BJ (cell line): ENCODE measurements at regions not wholly inside any gene's neighbourhood (a gene's known extent, or its start where the extent isn't known, plus 50 kb on each side); places are given as distances from the start of the nearest gene placed in this dataset.

Source experiments
- CTCF ChIA-PET: fragments of 350-600 bp; formaldehyde crosslinking; extraction: SDS; loops from one replicate; lab custom pipeline; 2021; ENCODE audit warnings: antibody characterized with exemption, inconsistent platforms; lab: Yijun Ruan, JAX
- POLR2A ChIA-PET: fragments of 300-600 bp; sonication (Branson Sonifier 250); formaldehyde crosslinking; extraction: SDS; loops from one replicate; lab custom pipeline; 2021; ENCODE audit warnings: antibody characterized with exemption; lab: Charles Lee
- DNase-seq: peaks from one replicate; pipeline ENCODE4 v3.0.0-alpha.2; 2011; ENCODE audit warnings: low read depth
- H3K27me3 ChIP-seq: 2 replicates; pipeline ENCODE4 v1.6.0; 2011; ENCODE audit warnings: low read length; ENCODE audit not compliant: control insufficient read depth, insufficient read depth
- H3K36me3 ChIP-seq: 2 replicates; pipeline ENCODE4 v1.5.1; 2011; ENCODE audit warnings: low read length; ENCODE audit not compliant: control insufficient read depth, insufficient read depth
- H3K4me3 ChIP-seq: 2 replicates; pipeline ENCODE4 v1.5.1; 2011; ENCODE audit warnings: low read depth, mild to moderate bottlenecking, control low read depth, low read length
- TF ChIP-seq, protein P1 (sequence below): IDR thresholded peaks from 2 replicates; pipeline ENCODE4 v1.5.1; 2011; ENCODE audit warnings: low read depth, mild to moderate bottlenecking, control low read depth, inconsistent platforms, low read length, moderate library complexity; ENCODE audit not compliant: insufficient read depth

DNA sequence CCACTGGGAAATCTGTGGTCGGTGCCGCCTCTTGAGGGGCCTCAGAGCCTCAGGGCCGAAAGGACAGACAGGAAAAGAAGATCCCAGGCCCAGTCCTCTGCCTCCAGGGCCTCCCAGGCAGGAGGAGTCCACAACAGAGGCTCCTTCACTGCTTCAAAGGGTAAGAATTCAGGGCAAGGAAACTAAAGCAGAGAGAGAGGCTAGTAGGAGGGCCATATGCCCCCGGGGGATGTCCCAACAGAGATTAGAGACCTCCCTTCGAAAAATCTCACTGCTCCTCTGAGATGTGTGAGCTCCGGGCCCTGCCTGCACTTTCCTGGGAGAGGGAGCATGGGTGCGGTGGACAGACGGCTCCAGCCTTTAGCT is 465.9 kb downstream of the NPHP4 start:
- POLR2A ChIA-PET: no interaction called here
- TF ChIP-seq, protein P1, sequence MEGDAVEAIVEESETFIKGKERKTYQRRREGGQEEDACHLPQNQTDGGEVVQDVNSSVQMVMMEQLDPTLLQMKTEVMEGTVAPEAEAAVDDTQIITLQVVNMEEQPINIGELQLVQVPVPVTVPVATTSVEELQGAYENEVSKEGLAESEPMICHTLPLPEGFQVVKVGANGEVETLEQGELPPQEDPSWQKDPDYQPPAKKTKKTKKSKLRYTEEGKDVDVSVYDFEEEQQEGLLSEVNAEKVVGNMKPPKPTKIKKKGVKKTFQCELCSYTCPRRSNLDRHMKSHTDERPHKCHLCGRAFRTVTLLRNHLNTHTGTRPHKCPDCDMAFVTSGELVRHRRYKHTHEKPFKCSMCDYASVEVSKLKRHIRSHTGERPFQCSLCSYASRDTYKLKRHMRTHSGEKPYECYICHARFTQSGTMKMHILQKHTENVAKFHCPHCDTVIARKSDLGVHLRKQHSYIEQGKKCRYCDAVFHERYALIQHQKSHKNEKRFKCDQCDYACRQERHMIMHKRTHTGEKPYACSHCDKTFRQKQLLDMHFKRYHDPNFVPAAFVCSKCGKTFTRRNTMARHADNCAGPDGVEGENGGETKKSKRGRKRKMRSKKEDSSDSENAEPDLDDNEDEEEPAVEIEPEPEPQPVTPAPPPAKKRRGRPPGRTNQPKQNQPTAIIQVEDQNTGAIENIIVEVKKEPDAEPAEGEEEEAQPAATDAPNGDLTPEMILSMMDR: no peak
- Histone ChIP-seq H3K36me3 (no peaks in the 10 kb centered on the region), H3K27me3 (no peaks in the 10 kb centered on the region), H3K4me3 (no peak overlapping the region)
- DNase-seq: no peak
- CTCF ChIA-PET: no interaction called here

DNA sequence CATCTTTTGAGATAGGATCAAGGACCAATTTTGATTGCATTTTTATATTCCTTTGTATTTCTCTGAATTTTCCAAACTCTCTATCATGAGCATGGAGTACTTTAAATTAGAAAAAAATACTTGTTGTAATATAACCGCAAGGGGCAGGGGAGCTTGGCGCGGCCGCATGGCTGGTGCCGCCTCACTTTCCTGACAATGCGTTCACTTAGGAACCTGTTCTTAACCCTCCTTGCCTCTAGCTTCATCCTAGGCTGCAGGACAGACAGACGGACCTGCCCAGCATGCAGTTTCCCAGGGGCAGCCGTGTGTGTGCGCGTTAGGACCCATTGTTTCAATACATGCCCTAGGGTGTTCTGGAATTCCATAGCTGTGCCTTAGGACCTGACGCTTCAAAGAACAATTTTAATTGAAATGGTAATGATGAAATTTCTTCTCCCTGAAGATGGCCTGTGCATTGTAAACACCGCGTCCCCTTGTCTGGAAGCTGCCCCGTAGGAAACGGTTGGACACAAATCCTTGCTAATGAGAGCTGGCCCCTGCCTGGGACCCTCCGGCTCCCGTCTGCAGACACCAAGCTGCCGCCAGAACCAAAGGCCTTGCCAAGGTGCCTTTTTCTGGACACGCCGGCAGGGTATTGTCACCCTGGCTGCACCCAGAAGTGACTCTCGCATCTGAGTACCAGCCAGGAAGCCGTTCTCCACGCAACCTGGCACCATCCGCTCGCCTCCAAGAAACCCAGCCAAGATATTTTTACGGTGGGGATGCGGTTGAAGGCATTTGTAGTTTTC is 466.4 kb downstream of the NPHP4 start:
- no peak for DNase-seq
- no peaks in the 10 kb centered on the region for H3K36me3 ChIP-seq
- TF ChIP-seq, protein P1: no peak
- ChIA-PET POLR2A (no interaction called here), CTCF (interaction anchor here (0.7 to 3.0 kb wide), 2 partner anchors 11 to 51 kb away, joined by 3 to 10 read pairs; no protein-coding TSS in a partner anchor)
- H3K27me3 ChIP-seq: no peaks in the 10 kb centered on the region
- no peak overlapping the region for H3K4me3 ChIP-seq

DNA sequence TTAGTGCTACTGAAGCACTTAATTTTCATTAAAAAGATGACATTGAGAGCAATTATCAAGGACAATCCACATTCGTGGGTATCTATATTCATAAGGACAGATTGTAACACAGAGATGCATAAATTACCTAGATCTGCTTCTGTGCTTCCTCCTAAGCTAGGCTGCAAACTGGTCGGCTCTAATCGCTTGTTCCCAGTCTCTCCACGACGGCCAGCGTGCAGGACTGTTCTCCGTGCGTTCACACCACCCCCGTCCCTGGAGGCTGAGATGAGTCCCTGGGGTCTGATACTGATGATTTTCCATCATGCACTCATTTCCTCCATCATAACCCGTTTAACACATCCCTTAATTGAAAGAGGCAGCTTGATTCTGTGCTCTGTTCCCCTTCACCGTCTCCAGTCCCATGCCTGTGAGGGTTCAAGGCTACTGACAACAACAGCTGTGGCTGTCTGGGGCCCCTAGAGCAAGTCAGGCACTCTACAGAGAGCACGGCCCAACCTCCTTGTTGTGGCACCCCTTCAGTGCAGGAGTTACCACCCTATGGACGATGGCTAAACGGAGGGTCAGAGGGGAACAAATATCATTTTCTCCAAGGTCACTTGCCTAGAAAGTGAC is 469.6 kb downstream of the NPHP4 start:
- ChIA-PET CTCF (interaction anchor here (3.0 kb wide), 1 partner anchor 8 kb away, joined by 10 read pairs; no protein-coding TSS in a partner anchor), POLR2A (no interaction called here)
- TF ChIP-seq, protein P1: no peak
- Histone ChIP-seq H3K36me3 (no peaks in the 10 kb centered on the region), H3K27me3 (no peaks in the 10 kb centered on the region), H3K4me3 (no peak overlapping the region)
- no peak for DNase-seq

DNA sequence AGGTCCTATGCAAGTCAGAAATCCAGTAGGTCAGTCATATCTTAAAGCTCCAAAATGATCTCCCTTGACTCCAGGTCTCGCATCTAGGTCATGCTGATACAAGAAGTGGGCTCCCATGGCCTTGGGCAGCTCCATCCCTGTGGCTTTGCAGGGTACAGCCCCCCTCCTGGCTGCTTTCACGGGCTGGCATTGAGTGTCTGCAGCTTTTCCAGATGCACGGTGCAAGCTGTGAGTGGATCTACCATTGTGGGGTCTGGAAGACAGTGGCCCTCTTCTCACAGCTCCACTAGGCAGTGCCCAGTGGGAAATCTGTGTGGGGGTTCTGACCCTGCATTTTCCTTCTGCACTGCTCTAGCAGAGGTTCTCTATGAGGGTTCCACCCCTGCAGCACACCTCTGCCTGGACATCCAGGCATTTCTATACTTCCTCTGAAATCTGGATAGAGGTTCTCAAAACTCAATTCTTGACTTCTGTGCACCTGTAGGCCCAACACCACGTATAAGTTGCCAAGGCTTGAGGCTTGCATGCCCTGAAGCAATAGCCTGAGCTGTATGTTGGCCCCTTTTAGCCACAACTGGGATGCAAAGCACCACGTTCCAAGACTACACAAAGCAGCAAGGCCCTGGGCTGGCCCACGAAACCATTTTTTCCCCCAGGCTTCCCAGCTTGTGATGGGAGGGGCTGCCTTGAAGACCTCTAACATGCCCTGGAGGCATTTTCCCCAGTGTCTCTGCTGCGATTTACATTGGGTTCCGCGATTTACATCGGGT is 472.7 kb downstream of the NPHP4 start:
- CTCF ChIA-PET: no interaction called here
- TF ChIP-seq, protein P1: no peak
- no peaks in the 10 kb centered on the region for H3K36me3 ChIP-seq
- DNase-seq: no peak
- no peaks in the 10 kb centered on the region for H3K27me3 ChIP-seq
- H3K4me3 ChIP-seq: no peak overlapping the region
- POLR2A ChIA-PET: no interaction called here

DNA sequence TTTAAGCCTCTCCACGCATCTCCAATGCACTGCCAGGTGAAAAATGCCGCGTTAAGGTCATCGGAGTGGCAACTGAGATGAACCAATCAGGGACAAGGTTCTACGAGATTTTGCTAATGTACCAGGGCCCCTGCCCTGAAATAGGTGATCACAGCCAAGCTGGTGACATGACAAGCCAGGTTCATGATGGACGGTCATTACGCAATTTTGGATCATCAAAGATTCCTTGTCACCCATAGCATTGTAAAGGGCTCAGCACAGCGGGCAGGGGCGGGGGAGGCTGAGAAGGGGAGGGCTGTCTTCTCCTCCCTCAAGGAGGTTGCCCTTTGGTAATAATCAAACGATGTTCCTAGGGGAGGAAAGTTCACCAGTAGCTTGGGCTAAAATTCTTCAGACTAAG is 475.5 kb downstream of the NPHP4 start:
- ChIA-PET POLR2A (no interaction called here), CTCF (no interaction called here)
- no peak overlapping the region for H3K4me3 ChIP-seq
- TF ChIP-seq, protein P1: no peak
- no peaks in the 10 kb centered on the region for H3K36me3 ChIP-seq
- H3K27me3 ChIP-seq: no peaks in the 10 kb centered on the region
- DNase-seq: no peak
